PFSK-1 (cell line): ENCODE measurements at regions not wholly inside any gene's neighbourhood (a gene's known extent, or its start where the extent isn't known, plus 50 kb on each side); places are given as distances from the start of the nearest gene placed in this dataset.

Experiments used
- FOXP2 ChIP-seq: optimal IDR thresholded peaks from 2 replicates; pipeline ENCODE3; 2011; ENCODE audit warnings: borderline replicate concordance, control low read depth, inconsistent platforms; ENCODE audit not compliant: insufficient read depth; ENCODE audit errors: extremely low read length, extremely low read depth
- POLR2AphosphoS5 ChIP-seq: IDR thresholded peaks from 2 replicates; pipeline ENCODE4 v1.6.1; 2012; ENCODE audit warnings: low read depth, mild to moderate bottlenecking, control low read depth, low read length, moderate library complexity
- REST ChIP-seq, 2 experiments: IDR thresholded peaks; 2 replicates each; pipeline versions ENCODE4 v1.6.1 to v1.8.0; 2011 to 2012; ENCODE audit warnings: low read depth in 2 of 2, low read length in 2 of 2, control low read depth in 1 of 2, inconsistent platforms in 1 of 2, mild to moderate bottlenecking in 1 of 2, moderate library complexity in 1 of 2; ENCODE audit not compliant: insufficient read depth in 1 of 2
- SIN3A ChIP-seq: IDR thresholded peaks from 2 replicates; pipeline ENCODE4 v1.6.1; 2012; ENCODE audit warnings: mild to moderate bottlenecking, low read length, moderate library complexity, borderline replicate concordance; ENCODE audit not compliant: insufficient read depth
- TAF1 ChIP-seq: IDR thresholded peaks from 2 replicates; pipeline ENCODE4 v1.6.1; 2012; ENCODE audit warnings: low read length, control low read depth, borderline replicate concordance; ENCODE audit not compliant: insufficient read depth

GRCh38 chr5:91484662-91485061, 101.5 kb upstream of the ARRDC3 start:
- TF ChIP-seq REST (IDR thresholded peaks at IDR 0.05; ENCODE audit: insufficient read depth in 1 of 2, low read depth in 2 of 2, low read length in 2 of 2) (no peak), POLR2AphosphoS5 (no peak), SIN3A (no peak), TAF1 (no peak), FOXP2 (no peak)
